GM12865 (cell line): ENCODE measurements at regions not wholly inside any gene's neighbourhood (a gene's known extent, or its start where the extent isn't known, plus 50 kb on each side); places are given as distances from the start of the nearest gene placed in this dataset.

Source experiments
- DNase-seq: peaks from one replicate; pipeline ENCODE4 v3.0.0; 2010; ENCODE audit warnings: low read depth
- H3K4me3 ChIP-seq: 2 replicates; pipeline ENCODE4 v1.5.1; 2011; ENCODE audit warnings: mild to moderate bottlenecking, low read depth, low read length, control low read depth
- CTCF ChIP-seq: IDR thresholded peaks from 2 replicates; pipeline ENCODE4 v1.5.1; 2011; ENCODE audit warnings: low read length, control low read depth, low read depth, inconsistent platforms; ENCODE audit not compliant: insufficient read depth; ENCODE audit errors: missing control alignments

DNA sequence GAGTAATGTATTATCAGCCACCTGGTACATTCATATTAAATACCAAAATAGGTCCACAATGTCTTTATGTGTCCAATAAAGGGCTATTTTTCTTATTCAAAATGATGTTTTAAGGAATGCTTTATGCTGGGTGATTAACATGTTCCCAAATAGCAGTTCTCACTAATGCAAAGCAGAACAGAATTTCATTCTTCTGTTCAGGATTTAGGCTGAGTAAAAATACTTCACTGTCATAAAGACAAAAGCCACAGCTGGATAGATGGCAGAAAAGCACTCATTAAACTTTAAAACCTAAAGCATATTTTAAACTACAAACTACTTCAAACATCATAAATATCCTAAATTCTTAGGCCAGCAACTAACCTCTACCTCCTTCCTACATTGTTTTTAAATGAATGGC is 244.0 kb downstream of the TMA16 start:
- no peak for TF ChIP-seq CTCF
- no peak for DNase-seq
- no peak overlapping the region for H3K4me3 ChIP-seq

DNA sequence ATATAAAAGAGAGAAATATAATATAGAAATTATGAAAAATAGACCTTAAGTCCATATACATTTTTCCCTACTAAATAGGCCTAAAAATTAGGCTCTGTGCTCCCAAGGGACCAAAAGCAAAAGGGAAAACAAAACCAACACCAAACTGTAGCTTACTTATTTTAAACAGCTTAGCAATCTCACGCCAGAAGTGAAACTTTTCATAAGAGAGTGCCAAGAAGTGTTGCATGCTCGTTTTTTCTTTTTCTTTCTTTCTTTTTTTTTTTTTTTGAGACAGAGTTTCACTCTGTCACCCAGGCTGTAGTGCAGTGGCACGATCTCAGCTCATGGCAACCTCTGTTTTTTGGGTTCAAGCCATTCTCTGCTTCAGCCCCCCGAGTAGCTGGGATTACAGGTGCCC is 250.4 kb downstream of the TMA16 start:
- no peak overlapping the region; the same call in 1 of the 2 replicates for H3K4me3 ChIP-seq
- peak; percentile 80 for DNase-seq

GRCh38 chr4:163747293-163747692 is 252.8 kb downstream of the TMA16 start:
- TF ChIP-seq CTCF, result no peak
- DNase-seq, result no peak
- no peak overlapping the region for H3K4me3 ChIP-seq

More for the DNA sequence above, 250.4 kb downstream of the TMA16 start:
- TF ChIP-seq CTCF, result no peak

DNA sequence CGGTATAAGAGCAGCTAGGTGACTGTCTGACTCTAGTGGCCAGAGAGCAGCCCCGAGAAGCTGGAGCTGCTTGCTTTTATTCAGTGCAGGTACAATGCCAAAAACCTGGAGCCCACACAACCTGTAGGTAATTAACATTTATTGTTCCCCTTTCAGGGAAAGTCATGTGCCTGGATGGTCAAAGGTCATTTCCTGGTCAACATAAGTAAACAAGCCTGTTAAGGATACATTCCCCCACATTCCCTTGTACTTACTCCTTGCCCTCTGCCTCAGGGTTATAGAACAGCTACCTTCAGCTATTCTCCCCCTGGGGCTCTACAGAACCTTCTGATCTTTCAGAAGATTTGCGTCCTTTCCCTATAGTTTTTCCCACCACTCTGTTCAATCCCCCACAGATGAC is 253.4 kb downstream of the TMA16 start:
- H3K4me3 ChIP-seq, result no peak overlapping the region
- TF ChIP-seq CTCF, result no peak
- DNase-seq, result no peak

DNA sequence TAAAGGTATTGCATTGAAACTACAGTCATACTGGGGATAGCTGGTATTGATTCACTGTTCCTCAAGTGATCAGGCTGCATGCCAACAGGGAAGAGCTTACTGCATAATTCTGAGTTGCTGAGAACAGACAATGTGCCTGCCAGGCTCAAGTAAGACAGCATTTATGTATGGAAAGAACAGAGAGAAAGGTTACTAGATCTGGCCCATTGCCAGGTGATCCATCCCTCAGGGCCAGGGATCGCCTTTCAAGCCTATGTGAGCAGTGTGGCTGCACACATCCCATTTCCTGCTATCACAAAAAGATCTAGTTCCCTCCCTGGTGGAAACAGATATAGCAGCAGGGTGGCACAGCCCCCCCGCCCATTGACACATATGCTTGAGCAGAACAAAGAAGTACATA is 254.0 kb downstream of the TMA16 start:
- no peak overlapping the region for H3K4me3 ChIP-seq
- no peak for DNase-seq
- no peak for TF ChIP-seq CTCF

DNA sequence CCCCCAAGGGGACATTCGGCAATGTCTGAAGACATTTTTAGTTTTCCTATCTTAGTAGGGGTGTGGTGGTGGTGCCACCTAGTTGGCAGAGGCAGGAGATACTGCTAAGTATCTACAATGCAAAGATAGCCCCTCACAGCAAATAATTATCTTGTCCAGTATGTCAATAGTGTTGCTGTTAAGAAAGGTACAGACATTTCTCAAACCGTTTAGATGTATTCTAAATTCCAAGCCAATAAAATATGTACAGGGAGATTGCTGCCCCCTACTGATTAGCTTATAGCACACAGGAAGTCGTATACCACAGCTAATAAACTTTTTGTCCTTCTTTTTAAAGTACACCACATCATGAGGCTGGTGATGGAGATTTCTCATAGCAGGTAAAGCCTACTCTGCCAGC is 260.5 kb downstream of the TMA16 start:
- H3K4me3 ChIP-seq, result peak overlapping the region; percentile 13; the same call in 1 of the 2 replicates
- peak; percentile 38 for DNase-seq
- TF ChIP-seq CTCF, result peak; percentile 35

- TF ChIP-seq CTCF, result no peak
- no peak for DNase-seq
- no peak overlapping the region for H3K4me3 ChIP-seq
Measured at GRCh38 chr4:163757219-163757618, 262.7 kb downstream of the TMA16 start.
